H4 (cell line): ENCODE measurements at regions not wholly inside any gene's neighbourhood (a gene's known extent, or its start where the extent isn't known, plus 50 kb on each side); places are given as distances from the start of the nearest gene placed in this dataset.

ENCODE experiments used
- DNase-seq: peaks from one replicate; pipeline ENCODE4 v3.0.0-alpha.2; 2015; ENCODE audit warnings: low spot score

DNA sequence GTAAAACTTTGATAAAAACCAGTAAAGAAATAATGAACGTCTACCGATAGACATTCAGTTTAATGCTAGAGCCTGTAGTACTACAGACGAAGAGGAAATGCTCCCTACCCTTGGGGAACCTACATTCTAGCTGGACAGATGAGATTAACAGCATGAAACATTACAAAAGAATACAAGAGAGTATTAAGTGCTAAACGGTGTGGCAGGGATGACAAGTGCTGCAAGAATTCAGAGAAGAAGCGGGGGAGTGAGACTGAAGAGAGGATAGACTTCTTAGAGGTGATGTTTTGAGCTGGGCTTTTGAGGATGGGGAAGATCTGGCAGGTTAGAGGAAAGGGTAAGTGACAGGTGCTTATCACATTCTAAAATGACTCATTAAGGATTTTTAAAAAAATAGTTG, 52.6 kb upstream of the ESX1 start:
- no peak for DNase-seq

DNA sequence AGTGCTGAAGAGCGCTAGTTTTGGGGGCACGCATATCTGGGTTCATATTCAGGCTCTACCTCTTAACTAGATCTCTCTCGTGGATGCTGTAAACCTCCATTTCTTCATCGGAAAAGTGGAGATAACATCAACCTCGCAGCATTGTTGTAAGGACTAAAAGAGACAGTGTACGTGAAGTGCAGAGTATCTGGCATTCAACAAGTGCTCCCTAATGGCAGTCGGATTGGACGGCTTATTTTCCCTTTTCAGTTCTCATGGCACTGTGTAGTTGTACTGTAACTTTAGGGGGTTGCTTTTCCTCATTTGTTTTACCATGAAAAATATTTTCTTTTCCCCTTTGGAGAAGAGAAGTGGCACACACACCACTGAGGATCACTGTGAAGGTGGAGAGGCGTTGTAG, 51.4 kb upstream of the ESX1 start:
- DNase-seq, result no peak
